ENCODE measurements at regions not wholly inside any gene's neighbourhood (a gene's known extent, or its start where the extent isn't known, plus 50 kb on each side); places are given as distances from the start of the nearest gene placed in this dataset.
A peak's percentile ranks its signal among the peaks of the same experiment; 100 is the strongest.

GRCh38 chr4:35063031-35063570 is 1181.2 kb downstream of the ARAP2 start:
- no peak for DNase-seq (ENCODE audit: low spot score)

GRCh38 chr4:35066406-35066805 is 1177.9 kb downstream of the ARAP2 start:
- DNase-seq (ENCODE audit: low spot score) = no peak

- DNase-seq (ENCODE audit: low spot score) = no peak
These were observed 1163.5 kb downstream of the ARAP2 start for GRCh38 chr4:35080799-35081198.

- no peak for DNase-seq (ENCODE audit: low spot score)
These were observed 1157.1 kb downstream of the ARAP2 start for GRCh38 chr4:35087218-35087617.

GRCh38 chr4:35100932-35101331 is 1143.4 kb downstream of the ARAP2 start:
- no peak for DNase-seq (ENCODE audit: low spot score)

GRCh38 chr4:35102066-35102465 is 1142.2 kb downstream of the ARAP2 start:
- DNase-seq (ENCODE audit: low spot score) = no peak

- DNase-seq (ENCODE audit: low spot score) = peak; percentile 4
These were observed 1138.8 kb downstream of the ARAP2 start for GRCh38 chr4:35105486-35105885.

GRCh38 chr4:35106091-35106734 is 1138.1 kb downstream of the ARAP2 start:
- DNase-seq (ENCODE audit: low spot score) = no peak

GRCh38 chr4:35124106-35124505 is 1120.2 kb downstream of the ARAP2 start:
- DNase-seq (ENCODE audit: low spot score) = no peak

- DNase-seq (ENCODE audit: low spot score) = no peak
These were observed 1118.2 kb downstream of the ARAP2 start for GRCh38 chr4:35125995-35126712.

- no peak for DNase-seq (ENCODE audit: low spot score)
These were observed 1105.9 kb downstream of the ARAP2 start for GRCh38 chr4:35138449-35138848.

- DNase-seq (ENCODE audit: low spot score) = no peak
These were observed 1096.6 kb downstream of the ARAP2 start for GRCh38 chr4:35147761-35148160.

GRCh38 chr4:35151816-35152572 is 1092.3 kb downstream of the ARAP2 start:
- DNase-seq (ENCODE audit: low spot score) = peak; percentile 67

- no peak for DNase-seq (ENCODE audit: low spot score)
These were observed 1081.1 kb downstream of the ARAP2 start for GRCh38 chr4:35163168-35163567.

- DNase-seq (ENCODE audit: low spot score) = no peak
These were observed 1080.3 kb downstream of the ARAP2 start for GRCh38 chr4:35164063-35164462.

GRCh38 chr4:35166466-35166865 is 1077.8 kb downstream of the ARAP2 start:
- DNase-seq (ENCODE audit: low spot score) = no peak

GRCh38 chr4:35167385-35167784 is 1076.9 kb downstream of the ARAP2 start:
- DNase-seq (ENCODE audit: low spot score) = no peak

- DNase-seq (ENCODE audit: low spot score) = no peak
These were observed 1068.8 kb downstream of the ARAP2 start for GRCh38 chr4:35175487-35175886.

GRCh38 chr4:35175894-35176293 is 1068.4 kb downstream of the ARAP2 start:
- DNase-seq (ENCODE audit: low spot score) = no peak

- no peak for DNase-seq (ENCODE audit: low spot score)
These were observed 1061.9 kb downstream of the ARAP2 start for GRCh38 chr4:35182451-35182850.

GRCh38 chr4:35189988-35190613 is 1054.2 kb downstream of the ARAP2 start:
- no peak for DNase-seq (ENCODE audit: low spot score)

GRCh38 chr4:35201403-35201802 is 1042.9 kb downstream of the ARAP2 start:
- no peak for DNase-seq (ENCODE audit: low spot score)

All from iPS-NIHi11 (cell line).